ENCODE measurements at regions not wholly inside any gene's neighbourhood (a gene's known extent, or its start where the extent isn't known, plus 50 kb on each side); places are given as distances from the start of the nearest gene placed in this dataset.
"Not testable (repeated sequence)": the region's sequence is repeated elsewhere in the genome, so short reads cannot be mapped to it uniquely, and the experiment has no call there.

DNA sequence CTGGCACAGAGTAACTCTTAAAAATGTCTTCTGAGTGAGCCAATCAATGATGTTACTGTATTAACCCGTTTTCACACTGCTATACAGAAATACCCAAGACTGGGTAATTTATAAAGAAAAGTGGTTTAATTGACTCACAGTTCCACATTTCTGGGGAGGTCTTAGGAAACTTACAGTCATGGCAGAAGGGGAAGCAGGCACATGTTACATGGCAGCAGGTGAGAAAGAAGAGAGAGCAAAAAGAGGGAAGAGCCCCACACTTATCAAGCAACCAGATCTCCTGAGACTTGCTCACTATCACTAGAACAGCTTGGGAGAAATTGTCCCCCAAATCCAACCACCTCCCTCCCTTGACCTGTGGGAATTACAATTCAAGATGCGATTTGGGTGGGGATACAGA is 97.6 kb upstream of the MIR17HG start:
- peaks cover 17% of the 10 kb centered on the region for H3K27me3 Mint-ChIP-seq
- no peak overlapping the region for H3K27ac Mint-ChIP-seq
- no peaks in the 10 kb centered on the region for H3K36me3 Mint-ChIP-seq (ENCODE audit: low read depth)
- no peaks in the 10 kb centered on the region for H3K9me3 Mint-ChIP-seq
- H3K4me1 Mint-ChIP-seq, result no peaks in the 10 kb centered on the region
- H3K4me3 Mint-ChIP-seq, result no peak overlapping the region
- no peak for ATAC-seq (replicated peaks)

DNA sequence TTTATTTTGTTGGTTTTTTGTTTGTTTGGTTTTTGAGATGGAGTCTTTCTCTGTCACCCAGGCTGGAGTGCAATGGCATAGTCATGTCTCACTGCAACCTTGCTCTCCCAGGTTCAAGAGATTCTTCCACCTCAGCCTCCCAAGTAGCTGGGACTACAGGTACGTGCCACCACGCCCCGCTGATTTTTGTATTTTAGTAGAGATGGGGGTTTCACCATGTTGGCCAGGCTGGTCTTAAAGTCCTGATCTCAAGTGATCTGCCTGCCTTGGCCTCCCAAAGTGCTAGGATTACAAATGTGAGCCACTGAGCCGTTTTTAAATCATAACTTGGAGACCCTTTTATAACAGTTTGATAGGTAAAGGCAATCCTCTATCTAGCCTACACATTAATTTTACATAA is 95.9 kb upstream of the MIR17HG start:
- not testable (repeated sequence) for H3K4me1 Mint-ChIP-seq; H3K36me3 Mint-ChIP-seq (ENCODE audit: low read depth); H3K4me3 Mint-ChIP-seq; H3K9me3 Mint-ChIP-seq; ATAC-seq (replicated peaks); H3K27ac Mint-ChIP-seq
- H3K27me3 Mint-ChIP-seq, result peaks cover 14% of the 10 kb centered on the region

DNA sequence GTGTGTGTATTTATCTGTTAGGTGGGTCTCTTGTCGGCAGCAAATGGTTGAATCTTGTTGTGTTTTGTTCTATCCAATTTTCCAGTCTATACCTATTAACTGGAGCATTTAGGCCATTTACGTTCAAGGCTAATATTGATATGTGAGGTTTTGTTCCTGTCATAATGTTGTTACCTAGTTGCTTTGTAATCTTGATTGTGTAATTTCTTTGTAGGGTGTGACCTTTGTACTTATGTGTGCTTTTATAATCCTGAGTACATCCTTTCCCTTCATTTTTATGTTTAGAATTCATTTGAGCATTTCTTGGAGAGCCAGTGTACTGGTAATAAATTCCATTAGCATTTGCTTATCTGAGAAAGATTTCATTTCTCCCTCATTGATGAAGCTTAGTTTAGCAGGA is 83.0 kb upstream of the MIR17HG start:
- Mint-ChIP-seq H3K9me3 (no peaks in the 10 kb centered on the region), H3K27me3 (peaks cover 19% of the 10 kb centered on the region), H3K4me3 (no peak overlapping the region), H3K27ac (no peak overlapping the region), H3K36me3 (ENCODE audit: low read depth) (no peaks in the 10 kb centered on the region), H3K4me1 (no peaks in the 10 kb centered on the region)
- ATAC-seq (replicated peaks), result no peak

DNA sequence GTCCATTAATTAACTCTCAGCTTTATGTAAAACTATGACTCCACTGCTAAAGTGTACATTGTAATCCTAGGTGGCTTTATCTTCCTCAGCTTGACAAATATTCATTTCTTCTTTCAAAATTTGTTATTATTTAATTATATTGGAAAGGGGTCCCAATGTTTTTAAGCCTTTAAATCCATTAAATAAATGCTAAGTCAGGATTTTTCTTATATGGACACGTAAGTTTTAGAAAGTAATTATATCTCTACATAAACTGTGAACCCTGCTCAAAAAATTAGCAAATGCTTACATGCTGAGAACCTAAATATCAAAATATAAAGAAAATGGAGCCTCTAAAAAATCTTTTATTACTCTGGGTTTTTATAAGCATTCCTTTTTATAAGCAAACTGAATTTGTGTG is 78.2 kb upstream of the MIR17HG start:
- H3K36me3 Mint-ChIP-seq (ENCODE audit: low read depth), result no peaks in the 10 kb centered on the region
- no peak overlapping the region for H3K4me3 Mint-ChIP-seq
- H3K27ac Mint-ChIP-seq, result no peak overlapping the region

DNA sequence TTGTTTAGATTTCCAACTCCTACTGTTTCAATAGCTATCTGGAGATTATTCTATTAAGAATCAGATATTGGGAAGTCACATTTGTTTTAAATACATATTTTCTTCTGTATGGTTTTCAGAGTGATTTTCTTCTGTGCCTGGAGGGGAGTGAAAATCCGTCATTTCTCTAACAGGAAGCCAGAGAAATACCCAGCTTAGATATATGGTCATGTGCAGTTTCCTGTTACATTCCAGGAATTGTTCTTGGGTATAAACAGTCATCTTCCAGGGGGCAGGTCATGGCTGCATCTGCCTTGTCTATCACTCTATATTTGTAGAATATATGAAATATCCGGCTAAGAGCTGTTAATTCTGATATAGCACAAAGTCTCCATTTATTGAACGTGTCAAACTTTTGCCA is 77.5 kb upstream of the MIR17HG start:
- Mint-ChIP-seq H3K27me3 (peaks cover 14% of the 10 kb centered on the region), H3K4me3 (no peak overlapping the region), H3K9me3 (no peaks in the 10 kb centered on the region), H3K36me3 (ENCODE audit: low read depth) (no peaks in the 10 kb centered on the region), H3K27ac (no peak overlapping the region), H3K4me1 (no peaks in the 10 kb centered on the region)
- ATAC-seq (replicated peaks), result no peak

More for the DNA sequence above, 78.2 kb upstream of the MIR17HG start:
- Mint-ChIP-seq H3K9me3 (no peaks in the 10 kb centered on the region), H3K27me3 (peaks cover 16% of the 10 kb centered on the region), H3K4me1 (no peaks in the 10 kb centered on the region)
- ATAC-seq (replicated peaks), result no peak

DNA sequence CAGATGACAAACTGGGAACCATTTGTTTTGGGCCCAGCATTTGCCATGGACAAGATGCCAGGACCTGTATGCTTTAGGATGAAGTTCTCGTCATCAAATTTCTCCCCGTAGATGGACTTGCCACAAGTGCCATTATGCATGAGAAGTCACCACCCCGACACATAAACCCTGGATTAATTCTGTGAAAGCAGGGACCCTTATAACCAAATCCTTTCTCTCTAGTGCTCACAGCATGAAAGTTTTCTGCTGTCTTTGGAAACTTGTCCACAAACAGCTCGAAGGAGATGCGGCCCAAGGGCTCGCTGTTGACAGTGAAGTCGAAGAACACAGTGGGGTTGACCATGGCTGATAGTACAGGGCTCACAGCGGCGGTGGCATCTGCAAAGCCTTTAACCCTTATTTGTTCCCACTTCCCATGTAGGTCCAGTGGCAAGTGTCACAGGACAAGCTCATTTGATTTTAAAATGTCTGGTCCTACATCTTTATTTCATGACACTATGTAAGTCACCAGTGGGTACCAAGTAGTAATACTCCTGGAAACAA is 75.2 kb upstream of the MIR17HG start:
- Mint-ChIP-seq H3K27ac (no peak overlapping the region), H3K36me3 (ENCODE audit: low read depth) (no peaks in the 10 kb centered on the region), H3K4me3 (no peak overlapping the region), H3K9me3 (no peaks in the 10 kb centered on the region), H3K4me1 (no peaks in the 10 kb centered on the region), H3K27me3 (peaks cover 8% of the 10 kb centered on the region)
- ATAC-seq (replicated peaks), result no peak

DNA sequence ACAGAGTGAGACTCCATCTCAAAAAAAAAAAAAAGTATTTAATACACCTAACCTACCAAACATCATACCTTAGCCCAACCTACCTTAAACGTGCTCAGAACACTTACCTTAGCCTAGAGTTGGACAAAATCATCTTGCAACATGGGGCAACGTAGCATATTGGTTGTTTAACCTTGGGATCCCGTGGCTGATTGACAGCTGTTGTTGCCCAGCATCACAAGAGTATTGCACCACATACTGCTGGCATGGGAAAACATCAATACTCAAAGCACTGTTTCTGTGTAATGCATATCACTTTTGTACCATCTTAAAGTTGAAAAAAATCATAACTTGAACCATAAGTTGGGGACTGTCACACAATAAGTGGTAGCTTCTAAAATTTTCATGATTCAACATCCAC is 73.8 kb upstream of the MIR17HG start:
- ATAC-seq (replicated peaks), result no peak
- Mint-ChIP-seq H3K27ac (no peak overlapping the region), H3K36me3 (ENCODE audit: low read depth) (no peaks in the 10 kb centered on the region), H3K4me3 (no peak overlapping the region), H3K9me3 (no peaks in the 10 kb centered on the region), H3K4me1 (no peaks in the 10 kb centered on the region), H3K27me3 (peaks cover 11% of the 10 kb centered on the region)

DNA sequence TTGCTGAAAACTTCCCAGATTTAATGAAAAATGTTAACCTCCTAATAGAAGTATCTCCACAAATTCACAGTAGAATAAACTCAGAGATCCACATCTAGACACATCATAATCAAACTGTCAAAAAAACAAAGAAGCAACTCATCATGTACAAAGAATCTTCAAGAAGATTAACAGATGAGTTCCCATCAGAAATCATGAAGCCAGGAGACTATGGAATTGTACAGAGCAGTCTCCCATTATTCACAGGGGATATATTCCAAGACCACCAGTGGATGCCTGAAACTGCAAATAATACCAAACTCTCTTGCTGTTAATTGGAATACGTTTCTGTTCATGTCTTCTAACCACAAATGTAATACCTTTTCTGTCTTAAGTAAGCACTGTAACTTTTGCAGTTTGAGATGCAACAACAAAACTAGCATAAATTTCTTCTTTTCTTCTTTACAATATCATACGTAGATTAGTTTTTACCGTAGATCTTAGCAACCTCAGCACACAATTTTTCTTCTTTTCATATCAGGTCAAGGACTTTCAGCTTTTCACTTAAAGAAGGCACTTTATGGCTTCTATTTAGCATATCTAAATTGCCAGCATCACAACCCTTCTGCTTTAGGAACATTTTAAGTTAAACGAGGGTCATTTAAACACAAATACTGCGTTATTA is 70.3 kb upstream of the MIR17HG start:
- no peak overlapping the region for H3K27ac Mint-ChIP-seq
- peaks cover 12% of the 10 kb centered on the region for H3K27me3 Mint-ChIP-seq
- H3K4me1 Mint-ChIP-seq, result no peaks in the 10 kb centered on the region
- no peaks in the 10 kb centered on the region for H3K36me3 Mint-ChIP-seq (ENCODE audit: low read depth)
- ATAC-seq (replicated peaks), result no peak
- H3K9me3 Mint-ChIP-seq, result no peaks in the 10 kb centered on the region
- no peak overlapping the region for H3K4me3 Mint-ChIP-seq

DNA sequence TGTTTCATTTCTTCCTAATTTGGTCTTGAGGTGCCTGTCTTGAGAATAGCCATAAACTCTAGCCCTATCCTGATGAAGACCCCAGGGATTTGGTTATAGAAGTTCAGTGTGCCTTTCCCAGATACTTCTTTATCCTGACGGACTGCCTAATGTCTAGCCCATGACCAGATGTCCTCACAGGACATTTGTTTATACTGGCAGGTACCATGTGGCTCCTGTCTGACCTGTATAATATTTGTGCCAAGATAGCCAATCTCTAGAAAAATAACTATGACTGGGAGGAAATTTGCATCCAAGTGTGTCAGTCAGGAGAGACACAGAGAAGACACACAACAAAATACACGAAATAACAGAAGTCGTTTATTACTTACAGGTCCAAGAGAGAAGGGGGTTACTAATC is 69.2 kb upstream of the MIR17HG start:
- H3K4me1 Mint-ChIP-seq, result no peaks in the 10 kb centered on the region

DNA sequence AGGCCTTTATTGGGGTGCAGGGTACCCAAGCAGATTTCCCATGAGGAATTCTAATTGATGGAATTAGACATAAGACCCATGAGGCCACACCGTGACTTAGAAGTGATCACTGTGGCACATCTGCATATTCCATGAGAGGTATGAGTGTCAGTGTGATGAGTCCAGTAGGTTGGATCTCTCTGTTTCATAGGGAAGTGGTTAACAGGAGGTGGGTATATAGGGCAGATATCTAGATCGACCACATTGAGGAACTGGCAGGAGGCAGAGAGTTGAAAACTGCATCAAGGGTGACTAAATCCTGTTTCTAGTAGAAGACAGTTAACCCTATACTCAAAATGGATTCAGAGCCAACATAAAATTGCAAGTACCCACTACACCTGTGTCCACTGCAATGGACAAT is 68.6 kb upstream of the MIR17HG start:
- ATAC-seq (replicated peaks), result no peak
- Mint-ChIP-seq H3K9me3 (no peaks in the 10 kb centered on the region), H3K36me3 (ENCODE audit: low read depth) (no peaks in the 10 kb centered on the region), H3K4me1 (no peaks in the 10 kb centered on the region), H3K4me3 (no peak overlapping the region), H3K27me3 (peaks cover 10% of the 10 kb centered on the region), H3K27ac (no peak overlapping the region)

More for the DNA sequence above, 69.2 kb upstream of the MIR17HG start:
- Mint-ChIP-seq H3K27ac (no peak overlapping the region), H3K36me3 (ENCODE audit: low read depth) (no peaks in the 10 kb centered on the region), H3K9me3 (no peaks in the 10 kb centered on the region), H3K4me3 (no peak overlapping the region), H3K27me3 (peaks cover 10% of the 10 kb centered on the region)
- no peak for ATAC-seq (replicated peaks)

DNA sequence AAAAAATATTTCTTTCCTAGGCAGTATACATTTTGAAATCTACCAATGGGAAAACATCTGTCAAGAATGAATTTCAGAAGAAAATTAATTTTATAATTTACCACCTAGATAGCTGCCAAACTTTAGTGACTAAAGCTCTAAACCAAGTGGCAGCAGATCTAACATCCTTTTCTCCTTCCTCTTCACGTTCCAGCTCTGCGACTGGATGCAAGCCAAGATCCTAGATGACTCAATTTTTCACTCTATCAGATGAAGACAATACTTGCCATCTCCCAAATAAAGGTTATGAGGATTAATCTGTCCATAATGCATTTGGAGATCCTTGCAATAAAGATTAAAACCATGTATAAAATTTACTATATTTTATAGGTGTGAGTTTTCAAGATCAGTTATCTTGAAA is 66.7 kb upstream of the MIR17HG start:
- H3K4me1 Mint-ChIP-seq, result no peaks in the 10 kb centered on the region
- H3K27me3 Mint-ChIP-seq, result peaks cover 12% of the 10 kb centered on the region
- no peak for ATAC-seq (replicated peaks)

DNA sequence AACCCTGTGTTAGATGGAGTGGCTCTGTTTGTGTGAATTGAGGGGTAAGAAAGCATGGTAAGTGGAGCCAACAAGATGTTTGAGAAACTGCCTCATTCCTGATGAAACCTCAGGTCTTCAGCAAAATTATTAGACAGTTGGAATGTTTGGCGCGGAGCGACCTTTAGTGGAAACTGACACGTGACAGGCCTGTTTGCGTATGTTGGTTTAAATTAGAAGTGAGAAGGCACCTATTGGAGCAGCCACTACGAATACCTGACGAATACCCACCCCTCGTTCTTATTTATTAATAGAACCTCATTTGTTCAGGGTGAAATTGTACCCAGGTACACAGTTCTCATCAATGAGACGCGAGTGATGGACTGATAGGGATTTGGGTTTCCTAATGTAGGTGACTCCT is 63.2 kb upstream of the MIR17HG start:
- Mint-ChIP-seq H3K4me1 (no peaks in the 10 kb centered on the region), H3K4me3 (no peak overlapping the region), H3K9me3 (no peaks in the 10 kb centered on the region), H3K27ac (no peak overlapping the region), H3K27me3 (peaks cover 5% of the 10 kb centered on the region), H3K36me3 (ENCODE audit: low read depth) (no peaks in the 10 kb centered on the region)
- ATAC-seq (replicated peaks), result no peak

More for the DNA sequence above, 66.7 kb upstream of the MIR17HG start:
- Mint-ChIP-seq H3K36me3 (ENCODE audit: low read depth) (no peaks in the 10 kb centered on the region), H3K9me3 (no peaks in the 10 kb centered on the region), H3K27ac (no peak overlapping the region), H3K4me3 (no peak overlapping the region)

DNA sequence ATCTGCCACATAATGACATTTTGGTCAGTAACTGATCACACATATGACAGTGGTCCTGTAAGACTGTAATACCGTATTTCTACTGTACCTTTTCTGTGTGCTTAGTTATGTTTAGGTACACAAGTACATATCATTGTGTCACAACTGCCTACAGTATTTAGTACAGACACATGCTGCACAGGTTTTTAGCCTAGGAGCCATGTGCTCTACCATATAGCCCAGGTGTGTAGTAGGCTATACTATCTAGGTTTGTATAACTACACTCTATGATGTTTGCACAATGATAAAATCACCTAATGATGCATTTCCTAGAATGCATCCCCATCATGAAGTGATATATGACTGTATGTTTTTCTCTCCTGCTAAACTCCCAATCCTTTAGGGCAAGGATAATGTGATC is 61.2 kb upstream of the MIR17HG start:
- H3K27me3 Mint-ChIP-seq, result peaks cover 5% of the 10 kb centered on the region
- no peaks in the 10 kb centered on the region for H3K4me1 Mint-ChIP-seq
- H3K27ac Mint-ChIP-seq, result no peak overlapping the region
- no peaks in the 10 kb centered on the region for H3K36me3 Mint-ChIP-seq (ENCODE audit: low read depth)
- no peaks in the 10 kb centered on the region for H3K9me3 Mint-ChIP-seq
- no peak overlapping the region for H3K4me3 Mint-ChIP-seq
- ATAC-seq (replicated peaks), result no peak

DNA sequence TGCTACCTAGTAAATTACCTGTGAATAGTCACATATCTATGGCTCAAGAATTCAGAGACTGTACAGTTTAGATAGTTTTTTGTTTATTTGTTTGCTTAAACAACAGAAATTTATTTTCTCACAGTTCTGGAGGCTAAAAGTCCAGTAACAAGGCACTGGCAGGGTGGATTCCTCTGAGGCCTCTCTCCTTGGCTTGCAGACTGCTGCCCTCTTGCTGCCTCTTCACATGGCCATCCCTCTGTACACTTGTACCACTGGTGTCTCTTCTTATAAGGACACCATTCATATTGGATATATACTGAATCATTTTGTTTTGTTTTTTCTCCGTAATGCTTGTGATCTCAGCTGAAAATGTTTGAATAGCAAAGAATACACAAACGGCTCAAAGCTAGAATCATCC is 56.4 kb upstream of the MIR17HG start:
- H3K4me1 Mint-ChIP-seq, result no peaks in the 10 kb centered on the region
- H3K9me3 Mint-ChIP-seq, result no peaks in the 10 kb centered on the region
- no peaks in the 10 kb centered on the region for H3K36me3 Mint-ChIP-seq (ENCODE audit: low read depth)
- ATAC-seq (replicated peaks), result no peak
- H3K27ac Mint-ChIP-seq, result no peak overlapping the region
- H3K4me3 Mint-ChIP-seq, result no peak overlapping the region
- H3K27me3 Mint-ChIP-seq, result peaks cover 3% of the 10 kb centered on the region

DNA sequence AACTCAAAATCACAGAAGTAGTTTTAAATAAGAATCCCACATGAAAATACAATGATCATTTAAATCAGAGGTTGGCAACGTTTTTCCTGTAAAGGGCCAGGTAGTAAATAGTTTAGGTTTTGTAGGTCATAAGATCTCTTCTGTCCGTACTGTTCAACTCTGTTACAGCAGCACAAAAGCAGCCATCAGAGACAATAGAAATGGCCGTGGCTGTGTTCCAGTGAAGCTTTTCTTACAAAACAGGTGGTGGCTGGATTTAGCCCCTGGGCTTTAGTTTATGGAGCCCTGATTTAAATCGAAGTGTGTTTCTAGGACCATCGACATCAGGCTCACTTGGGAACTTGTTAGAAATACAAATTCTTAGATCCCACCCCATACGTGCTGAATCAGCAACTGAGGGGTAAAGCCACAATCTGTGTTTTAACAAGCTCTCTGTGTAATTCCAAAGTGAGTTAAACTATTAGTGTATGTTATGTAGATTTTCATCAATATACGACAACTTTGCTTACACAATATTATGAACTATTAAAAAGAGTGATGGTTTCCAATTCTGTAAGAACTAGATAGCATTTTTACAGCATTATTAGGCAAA is 54.8 kb upstream of the MIR17HG start:
- Mint-ChIP-seq H3K36me3 (ENCODE audit: low read depth) (no peaks in the 10 kb centered on the region), H3K27me3 (peaks cover 7% of the 10 kb centered on the region), H3K4me3 (no peak overlapping the region), H3K27ac (no peak overlapping the region), H3K4me1 (no peaks in the 10 kb centered on the region), H3K9me3 (no peaks in the 10 kb centered on the region)
- ATAC-seq (replicated peaks), result no peak

Measured in activated T-helper 17 cell treated with anti-CD3 and anti-CD28 coated beads, Interleukin-2, amount 50 U/mL, for 72 hours (primary cell).